ENCODE measurements at regions not wholly inside any gene's neighbourhood (a gene's known extent, or its start where the extent isn't known, plus 50 kb on each side); places are given as distances from the start of the nearest gene placed in this dataset.
A peak's percentile ranks its signal among the peaks of the same experiment; 100 is the strongest.
"Not testable (repeated sequence)": the region's sequence is repeated elsewhere in the genome, so short reads cannot be mapped to it uniquely, and the experiment has no call there.

- no peak for DNase-seq (ENCODE audit: low read depth)
Measured at GRCh38 chr14:95818581-95818980, 58.1 kb upstream of the TUNAR start.

DNA sequence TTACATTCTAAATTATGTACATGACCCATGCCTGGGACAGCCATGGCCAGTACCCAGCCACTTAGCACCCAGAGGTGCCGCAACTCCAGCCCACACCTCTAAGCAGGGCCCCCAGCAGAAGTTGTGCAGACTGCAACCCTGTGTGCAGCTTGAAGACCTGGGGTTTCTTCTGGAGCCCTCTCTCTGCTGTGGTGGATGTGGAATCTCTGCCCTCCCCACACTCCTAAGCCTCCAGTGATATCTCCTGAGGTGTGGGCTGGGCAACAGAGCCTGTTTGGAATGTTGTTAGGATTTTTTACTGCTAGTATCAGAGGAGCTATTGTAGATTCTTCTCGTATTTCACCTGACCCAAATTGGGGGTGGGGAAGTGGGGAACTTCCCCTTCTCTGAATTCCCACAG lies 59.4 kb upstream of the TUNAR start:
- no peak for DNase-seq (ENCODE audit: low read depth)

GRCh38 chr14:95816539-95816938 lies 60.1 kb upstream of the TUNAR start:
- no peak for DNase-seq (ENCODE audit: low read depth)

DNA sequence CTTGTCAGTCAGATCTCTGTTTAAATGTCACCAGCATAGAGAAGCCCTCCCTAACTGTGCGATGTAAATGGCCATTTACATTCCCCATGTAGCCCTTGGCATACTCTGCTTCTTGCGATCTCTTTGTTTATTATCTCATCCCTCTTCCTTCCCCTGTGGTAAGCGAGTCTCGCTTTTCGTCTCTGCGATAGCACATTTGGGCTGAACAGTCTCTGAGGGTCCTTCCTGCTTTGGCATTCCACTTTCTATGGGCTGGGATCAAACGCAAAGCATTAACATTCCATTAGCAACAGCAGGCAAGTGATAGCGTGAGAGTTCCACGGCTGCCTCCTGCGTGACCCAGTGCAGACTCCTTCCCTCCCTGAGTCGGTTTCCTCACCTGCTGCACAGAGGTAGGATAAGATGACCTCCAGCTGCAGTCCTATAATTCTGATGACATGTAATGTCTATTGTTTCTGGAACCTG lies 61.4 kb upstream of the TUNAR start:
- DNase-seq (ENCODE audit: low read depth) = no peak

DNA sequence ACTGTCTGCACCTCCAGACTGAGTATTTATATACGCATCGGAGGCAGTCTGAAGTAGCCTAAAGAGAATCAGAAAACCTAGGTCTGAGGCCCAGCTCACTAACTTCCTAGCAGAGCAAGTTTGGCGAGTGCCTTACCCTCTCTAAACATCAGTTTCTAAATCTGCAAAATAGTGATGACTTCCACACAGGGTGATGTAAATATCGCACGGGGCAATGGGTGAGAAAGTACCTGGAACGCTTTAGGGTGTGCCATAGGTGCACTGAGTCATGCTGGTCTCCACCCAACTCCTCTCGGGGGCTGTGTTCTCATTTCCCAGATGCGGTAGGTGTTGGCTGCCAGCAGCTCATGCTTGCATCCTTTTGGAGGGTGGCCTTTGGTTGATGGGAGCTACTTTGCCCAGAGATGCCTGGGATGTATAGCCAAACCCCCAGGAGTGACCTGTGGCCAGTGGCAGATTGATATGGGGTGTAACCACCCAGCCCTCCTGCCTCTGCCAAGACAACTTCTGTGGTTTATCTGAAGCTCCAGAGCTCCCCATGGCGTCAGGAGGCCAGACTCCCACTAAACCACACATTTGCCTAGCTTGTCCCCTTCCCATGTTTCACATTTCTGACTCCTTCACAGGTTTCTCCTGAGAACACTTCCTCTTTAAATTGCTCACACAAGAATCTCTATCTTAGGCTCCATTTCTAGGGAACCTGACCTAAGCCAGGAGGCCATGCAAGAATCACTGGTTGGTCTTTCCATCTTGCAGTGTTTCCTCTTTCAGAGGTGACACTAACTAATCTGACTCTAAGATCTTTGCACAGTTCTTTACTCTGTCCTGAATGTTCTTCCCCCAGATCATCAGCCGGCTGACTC lies 62.0 kb upstream of the TUNAR start:
- DNase-seq (ENCODE audit: low read depth) = no peak

- DNase-seq (ENCODE audit: low read depth) = no peak
Measured at GRCh38 chr14:95811813-95812212, 64.8 kb upstream of the TUNAR start.

DNA sequence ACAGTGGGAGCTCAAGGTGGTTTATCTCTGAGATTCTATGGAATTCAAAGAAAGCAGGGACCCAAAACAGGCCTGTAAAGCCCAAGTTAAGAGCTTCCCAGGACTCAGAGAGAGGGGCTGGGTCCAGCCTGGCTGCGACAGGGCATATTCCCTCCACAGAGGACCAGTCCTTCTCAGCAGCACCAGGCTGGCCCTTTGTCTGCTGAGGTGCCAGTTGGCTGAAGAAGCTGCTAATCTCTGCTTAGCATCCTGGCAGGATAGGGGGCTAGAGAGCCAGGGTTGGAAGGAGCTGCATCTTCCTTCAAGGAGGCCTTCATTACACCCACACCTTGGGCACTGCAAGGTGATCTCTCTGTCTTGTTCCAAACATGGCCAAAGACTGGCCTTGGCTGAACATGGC lies 68.3 kb upstream of the TUNAR start:
- DNase-seq (ENCODE audit: low read depth) = no peak

- DNase-seq (ENCODE audit: low read depth) = no peak
Measured at GRCh38 chr14:95796788-95797187, 79.8 kb upstream of the TUNAR start.

- no peak for DNase-seq (ENCODE audit: low read depth)
Measured at GRCh38 chr14:95787941-95788340, 74.0 kb upstream of the TCL1A start.

DNA sequence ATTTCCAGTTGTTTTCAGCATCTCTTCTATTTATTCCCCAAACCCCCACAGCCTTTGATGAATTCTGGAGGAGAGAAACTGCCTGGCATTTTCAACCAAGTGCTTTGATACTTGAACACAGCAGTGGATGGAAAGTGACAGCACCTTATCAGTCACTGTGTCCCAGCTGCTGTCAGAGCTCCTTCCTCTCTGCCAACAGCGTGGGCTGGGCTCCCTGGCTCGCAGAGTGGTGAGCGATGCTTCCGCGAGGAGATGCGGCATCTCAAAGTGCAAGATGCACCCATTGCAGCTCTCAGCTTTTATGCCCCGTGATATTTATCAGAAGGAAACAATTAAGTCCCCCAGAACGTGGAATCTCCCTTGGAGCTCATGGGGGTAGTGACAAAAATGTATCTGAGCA lies 72.6 kb upstream of the TCL1A start:
- DNase-seq (ENCODE audit: low read depth) = no peak

DNA sequence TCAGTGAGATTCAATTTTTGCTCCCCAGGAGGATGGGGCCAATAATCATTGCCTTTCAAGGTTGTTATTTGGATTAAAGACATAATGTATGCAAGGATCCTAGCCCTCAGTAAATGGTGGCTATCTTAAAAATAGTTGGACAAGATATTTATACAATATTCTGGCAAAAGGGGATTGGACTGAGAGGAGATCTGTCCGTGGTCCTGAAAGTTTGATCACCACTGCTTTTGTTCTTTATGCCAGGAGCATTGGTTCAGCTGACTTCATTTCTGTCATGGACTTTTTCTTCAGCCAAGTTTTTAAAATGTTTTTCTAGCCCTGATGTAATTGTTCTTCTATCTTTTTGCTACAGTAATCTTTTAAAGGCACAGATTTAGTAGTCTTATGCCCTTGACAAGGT lies 70.2 kb upstream of the TCL1A start:
- peak; percentile 3 for DNase-seq (ENCODE audit: low read depth)

- DNase-seq (ENCODE audit: low read depth) = no peak
Measured at GRCh38 chr14:95776798-95777534, 63.0 kb upstream of the TCL1A start.

DNA sequence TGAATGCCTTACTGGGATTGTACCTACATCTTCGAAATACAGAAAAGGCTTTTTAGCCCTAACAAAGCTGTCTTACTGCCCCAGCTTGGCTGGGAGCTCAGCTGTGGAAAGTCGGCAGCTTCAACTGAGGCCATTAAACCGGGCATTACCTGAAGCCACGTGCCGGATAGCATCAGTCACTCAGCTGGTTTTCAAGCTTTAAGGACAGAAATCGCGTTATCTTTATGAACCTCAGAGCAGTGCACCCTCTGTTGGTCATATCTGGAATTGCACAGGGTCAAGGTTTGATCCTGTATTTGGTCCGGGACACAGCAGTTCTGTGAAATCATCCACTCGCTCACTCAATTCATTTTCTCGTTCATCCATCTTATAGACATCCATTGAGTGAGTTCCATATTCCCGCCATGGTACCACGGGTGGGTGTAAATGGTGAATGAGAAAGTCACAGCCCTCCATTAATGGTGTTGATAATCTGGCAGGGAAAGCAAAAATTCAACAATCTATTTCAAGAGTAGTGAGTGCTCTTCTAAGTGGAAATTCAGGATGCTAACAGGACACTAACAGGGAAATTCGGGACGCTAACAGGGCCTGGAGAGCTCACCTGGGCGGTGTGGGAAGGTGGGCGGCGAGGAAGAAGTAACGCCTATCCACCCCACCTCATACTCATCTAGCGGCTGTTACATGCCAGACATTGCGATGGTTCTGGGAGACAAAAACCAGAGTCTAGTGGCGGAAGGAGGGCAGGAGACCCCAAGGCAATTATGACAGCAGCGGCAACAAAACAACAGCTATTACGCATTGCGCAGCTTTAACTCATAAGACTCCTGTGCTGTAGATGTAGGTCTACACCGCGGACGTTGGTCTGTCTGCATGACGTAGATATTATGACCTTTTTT lies 60.6 kb upstream of the TCL1A start:
- DNase-seq (ENCODE audit: low read depth) = peak; percentile 18

DNA sequence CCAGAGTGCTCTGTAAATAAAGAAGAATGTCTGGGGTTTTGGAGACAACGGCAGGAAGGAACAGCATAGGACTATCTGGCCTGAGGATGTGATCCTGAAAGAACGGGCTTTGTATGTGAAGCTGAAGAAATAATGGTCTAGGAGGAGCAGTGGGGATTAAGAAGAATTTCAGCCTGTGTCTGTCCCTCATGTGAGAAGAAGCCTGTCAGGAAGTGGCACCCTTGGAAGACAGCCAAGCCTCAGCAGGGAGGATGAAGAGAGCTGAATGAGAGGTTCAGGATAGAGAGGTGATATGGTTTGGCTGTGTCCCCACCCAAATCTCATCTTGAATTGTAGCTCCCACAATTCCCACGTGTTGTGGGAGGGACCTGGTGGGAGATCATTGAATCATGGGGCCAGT lies 56.9 kb upstream of the TCL1A start:
- DNase-seq (ENCODE audit: low read depth) = no peak

- no peak for DNase-seq (ENCODE audit: low read depth)
Measured at GRCh38 chr14:95769976-95770375, 56.1 kb upstream of the TCL1A start.

- DNase-seq (ENCODE audit: low read depth) = not testable (repeated sequence)
Measured at GRCh38 chr14:95769431-95769830, 55.5 kb upstream of the TCL1A start.

DNA sequence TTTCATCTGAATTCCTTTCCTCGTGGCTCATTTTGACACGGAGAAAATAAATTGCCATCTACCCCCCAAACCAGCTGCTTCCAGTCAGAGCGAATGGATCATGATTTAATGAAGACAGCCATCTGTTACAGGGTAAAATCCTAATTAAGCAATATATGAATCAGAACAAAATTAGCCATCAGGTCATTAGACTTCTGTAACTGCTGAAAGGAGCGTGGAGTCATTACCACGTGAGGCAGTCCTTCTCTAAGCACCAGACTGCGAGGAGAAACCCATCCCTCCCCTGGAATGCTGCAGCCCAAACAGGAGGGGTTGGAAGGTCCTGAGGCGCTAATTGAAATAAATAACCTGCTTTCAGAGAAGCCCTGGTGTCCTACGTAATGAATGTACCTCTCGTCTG lies 51.1 kb upstream of the TCL1A start:
- no peak for DNase-seq (ENCODE audit: low read depth)

DNA sequence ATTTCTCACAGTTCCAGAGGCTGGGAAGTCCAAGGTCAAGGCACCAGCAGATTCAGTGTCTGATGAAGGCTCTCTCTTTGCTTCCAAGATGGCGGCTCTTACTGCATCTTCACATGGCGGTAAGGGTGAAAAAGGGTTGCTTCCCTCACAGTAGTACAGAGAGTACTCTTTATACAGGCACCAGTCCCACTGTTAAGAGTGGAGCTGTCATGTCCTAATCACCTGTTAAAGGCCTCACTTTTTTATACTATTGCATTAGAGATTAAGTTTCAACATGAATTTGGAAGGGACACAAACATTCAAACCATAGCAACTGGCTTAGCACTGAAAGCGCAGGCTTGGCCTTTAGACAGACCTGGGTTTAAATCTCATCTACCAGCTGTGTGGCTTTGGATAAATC lies 50.0 kb upstream of the TCL1A start:
- DNase-seq (ENCODE audit: low read depth) = no peak
